ENCODE measurements at regions not wholly inside any gene's neighbourhood (a gene's known extent, or its start where the extent isn't known, plus 50 kb on each side); places are given as distances from the start of the nearest gene placed in this dataset.
A peak's percentile ranks its signal among the peaks of the same experiment; 100 is the strongest.

- no peaks in the 10 kb centered on the region for H3K36me3 Mint-ChIP-seq
- peaks cover 20% of the 10 kb centered on the region for H3K4me1 Mint-ChIP-seq
- no peaks in the 10 kb centered on the region for H3K27me3 ChIP-seq (ENCODE audit: control insufficient read depth in 2 of 2, insufficient read depth in 2 of 2, low read length in 2 of 2)
- no peak for TF ChIP-seq CTCF (IDR thresholded peaks at IDR 0.05)
- DNase-seq = no peak
- intact Hi-C loops (cut with micrococcal nuclease) = no loop called here
- H3K27ac ChIP-seq (ENCODE audit: low read depth in 1 of 2, low read length in 2 of 2) = no peak overlapping the region
- no CpG with 5 or more reads among the region's 4 CpGs for WGBS (ENCODE audit: insufficient coverage)
- H3K79me2 ChIP-seq (ENCODE audit: insufficient read depth, low read length) = no peaks in the 10 kb centered on the region
- no peaks in the 10 kb centered on the region for H3K9me3 ChIP-seq (replicated peaks in 1 of 2; ENCODE audit: control insufficient read depth in 1 of 2, insufficient read depth in 1 of 2, low read length in 2 of 2)
- no peak overlapping the region for H3K27ac Mint-ChIP-seq
- no peak overlapping the region for H3K9ac ChIP-seq (ENCODE audit: insufficient read depth, low read length, poor library complexity, severe bottlenecking)
- peaks cover 0 to 2% (median 0%) of the 10 kb centered on the region in 7 donors for H3K9me3 Mint-ChIP-seq
- peaks cover 0 to 2% (median 0%) of the 10 kb centered on the region in 3 donors for H3K27me3 Mint-ChIP-seq (ENCODE audit: low read depth in 3 of 3)
- no peak overlapping the region for H3K4me3 Mint-ChIP-seq
- H4K20me1 ChIP-seq (ENCODE audit: insufficient read depth, low read length) = no peaks in the 10 kb centered on the region
- H3K4me3 ChIP-seq (replicated peaks in 1 of 3; ENCODE audit: low read depth in 2 of 3, low read length in 3 of 3) = no peak overlapping the region
- H2AFZ ChIP-seq (ENCODE audit: insufficient read depth, low read depth, low read length, poor library complexity, severe bottlenecking) = no peak overlapping the region
- peaks cover 7 to 16% of the 10 kb centered on the region in 2 donors for H3K4me1 ChIP-seq (ENCODE audit: control insufficient read depth in 1 of 2, insufficient read depth in 2 of 2, low read length in 2 of 2)
- no peaks in the 10 kb centered on the region for H3K36me3 ChIP-seq (replicated peaks in 1 of 2; ENCODE audit: control insufficient read depth in 1 of 2, insufficient read depth in 2 of 2, low read length in 2 of 2)
- no peak overlapping the region for H3K4me2 ChIP-seq (replicated peaks; ENCODE audit: extremely low read depth, low read length, poor library complexity, severe bottlenecking)
These were observed 201.6 kb downstream of the EDEM1 start for GRCh38 chr3:5389057-5389456.

- intact Hi-C loops (cut with micrococcal nuclease) = no loop called here
These were observed 202.7 kb downstream of the EDEM1 start for GRCh38 chr3:5390221-5390620.

More at GRCh38 chr3:5390221-5390620, 202.7 kb downstream of the EDEM1 start:
- Histone ChIP-seq H3K4me1 (ENCODE audit: control insufficient read depth in 1 of 2, insufficient read depth in 2 of 2, low read length in 2 of 2) (peaks cover 7 to 16% of the 10 kb centered on the region in 2 donors), H3K9ac (ENCODE audit: insufficient read depth, low read length, poor library complexity, severe bottlenecking) (no peak overlapping the region), H3K27me3 (ENCODE audit: control insufficient read depth in 2 of 2, insufficient read depth in 2 of 2, low read length in 2 of 2) (no peaks in the 10 kb centered on the region), H3K36me3 (replicated peaks in 1 of 2; ENCODE audit: control insufficient read depth in 1 of 2, insufficient read depth in 2 of 2, low read length in 2 of 2) (no peaks in the 10 kb centered on the region), H4K20me1 (ENCODE audit: insufficient read depth, low read length) (no peaks in the 10 kb centered on the region), H3K4me2 (replicated peaks; ENCODE audit: extremely low read depth, low read length, poor library complexity, severe bottlenecking) (no peak overlapping the region), H3K9me3 (replicated peaks in 1 of 2; ENCODE audit: control insufficient read depth in 1 of 2, insufficient read depth in 1 of 2, low read length in 2 of 2) (no peaks in the 10 kb centered on the region), H3K27ac (ENCODE audit: low read depth in 1 of 2, low read length in 2 of 2) (no peak overlapping the region), H3K79me2 (ENCODE audit: insufficient read depth, low read length) (no peaks in the 10 kb centered on the region), H3K4me3 (replicated peaks in 1 of 3; ENCODE audit: low read depth in 2 of 3, low read length in 3 of 3) (no peak overlapping the region), H2AFZ (ENCODE audit: insufficient read depth, low read depth, low read length, poor library complexity, severe bottlenecking) (peak overlapping the region; percentile 47)
- no peaks in the 10 kb centered on the region for H3K36me3 Mint-ChIP-seq
- peaks cover 0 to 2% (median 0%) of the 10 kb centered on the region in 7 donors for H3K9me3 Mint-ChIP-seq
- no peak overlapping the region for H3K4me3 Mint-ChIP-seq
- TF ChIP-seq CTCF (IDR thresholded peaks at IDR 0.05) = no peak
- H3K4me1 Mint-ChIP-seq = peaks cover 20% of the 10 kb centered on the region
- H3K27me3 Mint-ChIP-seq (ENCODE audit: low read depth in 3 of 3) = peaks cover 0 to 2% (median 0%) of the 10 kb centered on the region in 3 donors
- no peak for DNase-seq
- WGBS (ENCODE audit: insufficient coverage) = 0% methylated on average over 3 of the region's 5 CpGs
- no peak overlapping the region for H3K27ac Mint-ChIP-seq
